Endothelial cell of hepatic sinusoid (primary cell): ENCODE measurements at regions not wholly inside any gene's neighbourhood (a gene's known extent, or its start where the extent isn't known, plus 50 kb on each side); places are given as distances from the start of the nearest gene placed in this dataset.
"Not testable (repeated sequence)": the region's sequence is repeated elsewhere in the genome, so short reads cannot be mapped to it uniquely, and the experiment has no call there.

ENCODE experiments used
- in situ Hi-C: cut with HindIII; loops from 2 replicates; pipeline ENCODE4 v1.10.0; 2017; ENCODE audit warnings: low sequenced_read_pairs

GRCh38 chr4:120211408-120212015 lies 144.9 kb upstream of the MAD2L1 start:
- in situ Hi-C loops, result no loop called here

GRCh38 chr4:120209706-120210105 lies 143.1 kb upstream of the MAD2L1 start:
- in situ Hi-C loops, result no loop called here

- in situ Hi-C loops, result no loop called here
Measured at GRCh38 chr4:120207021-120207420, 140.4 kb upstream of the MAD2L1 start.

GRCh38 chr4:120202222-120202621 lies 135.6 kb upstream of the MAD2L1 start:
- in situ Hi-C loops, result no loop called here

GRCh38 chr4:120200573-120201110 lies 134.0 kb upstream of the MAD2L1 start:
- in situ Hi-C loops, result not testable (repeated sequence)

- in situ Hi-C loops, result no loop called here
Measured at GRCh38 chr4:120198411-120198810, 131.8 kb upstream of the MAD2L1 start.

GRCh38 chr4:120177603-120178002 lies 111.0 kb upstream of the MAD2L1 start:
- in situ Hi-C loops, result no loop called here

- in situ Hi-C loops, result no loop called here
Measured at GRCh38 chr4:120175272-120175671, 108.6 kb upstream of the MAD2L1 start.

GRCh38 chr4:120163895-120164294 lies 97.2 kb upstream of the MAD2L1 start:
- in situ Hi-C loops, result no loop called here

- in situ Hi-C loops, result no loop called here
Measured at GRCh38 chr4:120158841-120159463, 92.3 kb upstream of the MAD2L1 start.

- in situ Hi-C loops, result no loop called here
Measured at GRCh38 chr4:120158046-120158445, 91.4 kb upstream of the MAD2L1 start.

GRCh38 chr4:120156120-120156718 lies 89.6 kb upstream of the MAD2L1 start:
- in situ Hi-C loops, result no loop called here

- in situ Hi-C loops, result no loop called here
Measured at GRCh38 chr4:120155287-120155686, 88.6 kb upstream of the MAD2L1 start.

- in situ Hi-C loops, result no loop called here
Measured at GRCh38 chr4:120144634-120145033, 78.0 kb upstream of the MAD2L1 start.

GRCh38 chr4:120144041-120144440 lies 77.4 kb upstream of the MAD2L1 start:
- in situ Hi-C loops, result no loop called here

GRCh38 chr4:120139392-120139791 lies 72.7 kb upstream of the MAD2L1 start:
- in situ Hi-C loops, result no loop called here

GRCh38 chr4:120132935-120133334 lies 66.3 kb upstream of the MAD2L1 start:
- in situ Hi-C loops, result no loop called here

- in situ Hi-C loops, result no loop called here
Measured at GRCh38 chr4:120130786-120131185, 64.1 kb upstream of the MAD2L1 start.
